NCI-H1694 (cell line): ENCODE measurements at regions not wholly inside any gene's neighbourhood (a gene's known extent, or its start where the extent isn't known, plus 50 kb on each side); places are given as distances from the start of the nearest gene placed in this dataset.
"Not testable (repeated sequence)": the region's sequence is repeated elsewhere in the genome, so short reads cannot be mapped to it uniquely, and the experiment has no call there.

Experiments
- DNase-seq: peaks from one replicate; lab custom pipeline; 2025; lab: John Stamatoyannopoulos, UW

DNA sequence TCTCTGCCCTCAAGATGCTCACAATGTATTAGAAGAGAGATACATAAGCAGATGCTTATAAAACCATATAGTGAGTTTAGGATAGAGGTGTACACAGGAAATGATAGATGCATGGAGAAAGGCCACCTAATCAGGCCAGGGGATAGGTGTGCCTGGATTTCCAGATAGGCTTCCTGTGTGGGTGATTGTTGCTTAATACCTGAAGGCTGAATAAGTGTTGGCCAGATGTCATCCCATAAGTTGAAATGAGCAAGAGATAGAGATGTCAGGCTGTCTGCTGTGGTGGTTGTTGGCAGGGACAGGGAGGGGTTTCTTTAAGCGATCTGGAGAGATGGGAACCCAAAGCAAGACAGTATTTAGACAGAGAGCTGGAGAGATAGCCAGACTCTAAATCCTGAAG, 109.8 kb upstream of the SGK1 start:
- DNase-seq = no peak

DNA sequence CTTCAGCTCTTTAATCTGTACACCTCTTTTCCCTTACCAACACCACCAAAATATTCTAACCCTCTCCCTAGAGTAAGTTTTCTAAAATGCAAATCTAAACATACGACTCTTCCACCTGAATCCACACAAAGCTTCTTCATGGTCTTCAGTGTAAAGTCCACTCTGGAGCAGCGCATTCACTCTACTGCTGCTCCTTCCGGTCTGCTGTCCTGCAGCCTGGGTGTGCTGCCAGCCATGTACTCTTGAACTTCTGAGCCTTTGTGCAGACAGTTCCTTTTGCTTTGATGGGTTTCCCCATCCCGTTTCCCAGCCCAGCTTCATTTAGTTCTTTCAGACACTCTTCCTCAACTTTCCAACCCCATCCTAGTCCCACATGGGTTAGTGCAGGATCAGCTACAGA, 108.7 kb upstream of the SGK1 start:
- DNase-seq = no peak

DNA sequence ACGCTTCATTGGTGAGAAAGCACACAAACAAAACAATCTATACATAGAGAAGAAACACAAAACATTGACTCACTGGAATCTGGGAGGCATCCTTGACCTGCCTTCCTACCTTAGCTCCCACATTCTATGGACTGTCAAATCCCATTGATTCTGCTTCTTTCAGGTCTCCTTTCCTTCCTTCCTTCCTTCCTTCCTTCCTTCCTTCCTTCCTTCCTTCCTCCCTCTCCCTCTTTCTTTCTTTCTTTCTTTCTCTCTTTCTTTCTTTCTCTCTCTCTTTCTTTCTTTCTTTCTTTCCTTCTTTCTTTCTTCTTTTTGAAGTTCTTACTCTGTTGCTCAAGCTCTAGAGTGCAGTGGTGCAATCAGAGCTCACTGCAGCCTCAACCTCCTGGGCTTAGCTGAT, 108.0 kb upstream of the SGK1 start:
- not testable (repeated sequence) for DNase-seq

DNA sequence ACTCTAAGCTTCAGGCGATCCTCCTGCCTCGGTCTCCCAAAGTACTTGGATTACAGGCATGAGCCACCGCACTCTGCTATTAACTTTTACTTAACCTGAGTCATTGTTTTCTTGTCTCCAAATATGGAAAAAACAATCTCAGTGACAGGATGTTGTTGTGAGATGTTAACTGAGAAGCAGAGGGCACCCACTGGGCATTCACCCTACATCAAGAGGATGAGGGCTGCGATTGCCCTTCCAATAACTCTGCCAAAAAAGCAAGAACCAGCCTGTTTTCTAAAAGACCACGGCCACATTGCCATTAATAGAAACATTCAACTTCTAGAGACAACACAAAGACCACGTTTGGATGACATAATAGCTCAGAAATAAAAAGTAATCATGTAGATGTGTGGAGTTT, 107.6 kb upstream of the SGK1 start:
- no peak for DNase-seq

DNA sequence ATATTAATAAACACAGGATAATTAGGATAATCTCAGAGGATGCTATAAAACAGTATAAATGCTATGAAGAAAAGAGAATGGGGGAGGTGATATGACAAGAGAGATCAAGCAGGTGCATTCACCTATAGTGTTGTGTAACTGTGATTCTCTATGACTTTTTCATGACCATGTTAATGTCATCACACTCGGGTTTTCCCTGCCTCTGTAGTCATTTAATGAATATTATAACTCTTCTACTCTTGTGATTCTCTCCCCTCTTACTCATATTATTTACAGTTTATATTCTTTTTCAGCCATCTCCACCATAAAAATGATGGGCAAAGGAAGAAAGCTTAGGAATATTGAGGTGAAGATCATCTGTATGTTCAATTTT, 106.9 kb upstream of the SGK1 start:
- no peak for DNase-seq

DNA sequence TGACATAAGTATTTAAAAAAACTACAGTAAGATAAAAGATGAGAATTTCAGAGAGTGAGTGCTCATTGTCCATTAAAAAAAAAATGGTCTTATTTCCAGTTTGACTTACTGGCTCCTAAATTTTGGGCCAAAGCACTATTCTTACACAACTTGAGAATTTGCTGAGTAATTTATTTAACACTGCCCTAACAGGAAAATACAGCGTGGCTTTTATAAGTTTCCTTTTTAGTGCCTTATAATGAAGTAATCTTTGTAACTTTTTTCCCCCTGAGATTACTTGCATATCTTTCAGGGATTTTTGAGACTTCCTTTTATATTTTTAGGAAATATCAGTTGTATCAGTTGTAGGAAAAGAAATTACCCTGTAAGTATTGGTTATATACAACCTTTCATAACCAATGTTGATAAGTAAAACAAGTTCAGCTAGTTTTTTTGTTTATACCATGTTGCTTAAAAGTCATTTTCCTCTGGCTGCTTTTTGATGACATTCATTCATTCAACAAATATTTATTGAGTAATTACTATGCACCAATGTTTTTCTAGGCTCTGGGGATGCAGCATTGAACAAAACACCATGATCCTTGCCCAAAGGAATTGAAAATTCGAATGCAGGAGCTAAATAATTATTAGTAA, 106.4 kb upstream of the SGK1 start:
- no peak for DNase-seq

DNA sequence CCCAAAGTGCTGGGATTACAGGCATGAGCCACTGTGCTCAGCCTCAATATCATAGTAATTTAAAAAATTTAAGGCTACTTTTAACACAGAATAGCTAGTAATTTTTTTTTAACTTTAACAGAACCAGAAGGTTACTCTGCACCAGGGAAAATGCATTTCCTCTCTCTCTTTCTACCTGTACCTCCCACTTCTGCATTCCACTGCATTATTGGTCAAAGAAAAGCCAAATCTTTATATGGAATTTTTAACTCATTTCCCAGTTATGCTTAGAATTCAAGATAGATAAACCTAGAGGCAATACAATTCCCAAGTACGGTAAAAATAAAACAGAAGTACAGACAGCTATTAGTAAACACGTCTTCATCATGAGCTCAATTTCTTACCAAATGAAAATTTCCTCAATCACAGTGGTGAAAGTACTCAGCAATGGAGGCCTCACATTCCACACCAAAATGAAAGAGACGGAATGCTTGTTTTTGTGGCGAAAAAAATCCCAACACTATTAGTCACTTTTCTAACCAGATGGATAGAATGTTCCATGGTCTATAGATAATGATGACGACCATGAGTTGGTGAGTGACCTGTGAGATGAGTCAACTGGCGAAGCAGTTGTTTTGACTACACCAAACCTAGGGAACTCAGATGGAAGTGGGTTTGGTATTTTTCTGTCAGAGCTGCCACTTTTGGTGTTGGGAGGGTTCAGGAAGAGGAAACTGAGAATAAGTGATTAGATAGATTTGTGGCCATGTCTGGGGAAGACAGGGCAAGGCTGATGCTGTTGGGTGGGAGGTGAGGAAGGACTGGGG, 104.7 kb upstream of the SGK1 start:
- no peak for DNase-seq

DNA sequence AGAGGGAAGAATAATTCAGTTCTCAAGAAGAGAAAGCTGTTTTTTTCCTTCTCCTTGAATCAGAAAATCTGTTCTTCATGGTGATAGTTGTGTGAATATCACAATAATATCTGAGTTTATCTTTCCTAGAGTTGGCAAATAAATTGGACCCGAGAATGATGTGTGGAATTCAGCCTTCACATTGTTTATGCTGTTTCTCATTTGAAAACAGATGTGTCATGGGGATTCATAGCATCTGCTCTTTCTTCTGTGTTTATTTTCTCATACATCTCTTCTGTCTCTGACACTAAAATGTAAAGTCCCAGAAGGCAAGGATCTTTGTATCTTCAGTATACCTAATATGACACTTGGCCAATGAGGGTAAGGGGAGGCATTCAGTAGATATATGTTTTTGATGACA, 103.6 kb upstream of the SGK1 start:
- DNase-seq = no peak

DNA sequence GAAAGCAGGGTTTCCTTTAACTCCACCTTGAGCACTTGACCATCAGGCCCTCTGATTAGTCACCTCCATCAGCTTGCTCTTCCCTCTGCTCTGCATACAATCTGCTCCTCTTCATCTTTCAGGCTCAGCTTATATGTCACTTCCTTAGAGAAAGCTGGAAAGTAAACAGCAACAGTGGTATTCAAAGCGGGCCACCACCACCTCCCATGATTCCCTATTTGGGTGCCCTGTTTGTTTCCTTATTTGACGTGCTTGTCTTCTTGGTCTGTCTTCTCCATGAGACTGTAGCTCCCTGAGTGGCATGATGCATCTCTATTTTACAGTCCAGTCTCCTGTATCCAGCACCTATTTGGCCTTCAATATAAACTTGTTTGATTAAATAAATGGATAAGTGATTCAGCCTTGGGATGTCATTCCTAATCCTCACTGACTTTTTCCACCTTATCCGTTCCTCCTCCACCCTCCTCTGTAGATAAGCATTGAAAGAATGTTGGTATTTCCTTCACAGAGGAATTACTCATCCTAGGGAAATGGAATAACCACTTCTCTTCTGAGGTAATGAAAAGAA, 102.8 kb upstream of the SGK1 start:
- DNase-seq = no peak

DNA sequence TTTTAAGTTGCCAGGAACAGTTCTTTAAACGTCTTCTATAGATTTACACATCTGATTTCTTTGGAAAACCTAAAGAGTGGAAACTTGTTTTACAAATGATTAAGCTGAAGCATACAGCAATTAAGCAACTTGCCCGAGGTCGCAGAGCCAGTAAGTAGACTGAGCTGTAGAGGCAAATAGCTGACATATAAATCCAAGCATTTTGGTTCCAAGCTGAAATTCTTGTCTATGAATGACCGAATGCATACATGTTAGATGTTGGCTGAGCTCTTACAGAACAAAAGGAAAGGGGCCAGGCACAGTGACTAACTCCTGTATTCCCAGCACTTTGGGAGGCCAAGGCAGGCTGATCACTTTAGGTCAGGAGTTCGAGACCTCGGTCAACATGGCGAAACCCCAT, 101.8 kb upstream of the SGK1 start:
- DNase-seq = no peak

DNA sequence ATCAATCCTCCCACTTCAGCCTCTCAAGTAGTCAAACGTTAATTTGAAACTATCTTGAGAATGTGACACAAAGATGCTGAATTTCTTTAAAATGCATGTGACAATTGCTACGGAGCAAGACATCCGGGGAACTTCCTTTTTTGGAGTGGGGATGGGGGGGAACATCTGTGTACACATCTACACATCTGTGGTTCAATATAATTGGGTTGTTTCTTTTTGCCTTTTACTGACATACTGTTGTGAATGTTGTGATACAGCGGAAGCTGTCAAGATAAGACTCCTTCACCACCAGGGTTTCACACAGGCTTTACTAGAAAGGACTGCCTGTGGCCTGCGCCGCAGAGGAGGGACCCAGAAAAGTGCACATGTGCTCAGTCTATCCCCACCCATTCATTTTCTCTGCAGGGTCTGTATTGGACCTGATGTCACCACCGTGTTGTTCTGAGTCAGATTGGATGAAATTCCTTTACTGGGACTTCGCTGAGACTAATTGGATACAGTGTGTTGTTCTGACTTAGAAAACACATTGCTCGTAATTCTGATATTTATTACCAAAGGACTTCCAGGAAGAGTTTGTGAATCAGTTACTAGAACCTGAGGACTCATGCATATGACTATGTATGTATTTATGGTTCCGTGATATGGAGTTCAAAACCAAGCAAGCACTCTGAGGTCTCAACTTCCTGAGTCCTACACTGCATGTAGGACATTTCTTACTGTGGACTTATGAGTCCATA, 98.7 kb upstream of the SGK1 start:
- no peak for DNase-seq

DNA sequence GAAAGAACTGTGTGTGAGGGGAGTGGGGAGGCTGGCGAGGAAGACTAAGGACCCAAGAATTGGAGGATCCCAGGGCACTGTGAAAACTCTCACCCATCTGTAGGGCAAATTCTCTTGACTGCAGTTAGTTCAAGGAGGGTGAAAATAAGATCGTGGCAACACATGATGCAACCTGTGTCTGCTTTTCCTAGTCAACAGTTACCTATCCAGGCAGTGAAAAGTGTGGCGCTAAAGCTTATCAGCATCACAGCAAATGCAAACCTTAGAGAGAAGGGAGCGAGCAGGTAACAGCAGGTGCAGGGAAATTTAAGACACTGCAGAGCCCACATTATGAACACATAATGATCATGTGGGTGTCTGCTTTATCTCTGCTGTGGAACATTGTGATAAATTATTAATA, 97.7 kb upstream of the SGK1 start:
- DNase-seq = no peak

DNA sequence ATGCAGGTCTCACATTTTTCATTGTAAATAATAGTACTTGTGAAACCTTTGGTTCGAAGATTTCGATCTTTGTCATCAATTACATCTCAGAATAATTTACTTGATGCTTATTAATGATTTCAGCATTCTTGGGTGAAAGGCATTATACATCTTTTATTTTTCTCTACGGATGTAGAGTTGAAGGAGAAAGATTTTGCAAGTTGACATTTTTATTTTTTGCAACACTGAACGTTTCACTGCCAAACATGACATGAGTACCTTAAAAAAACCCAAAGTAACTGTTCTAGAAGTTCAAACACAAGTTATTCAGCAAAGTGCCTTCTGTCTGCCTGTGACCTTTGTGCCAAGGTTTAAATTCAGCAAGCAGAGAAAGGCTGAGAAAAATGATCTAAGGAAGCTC, 97.3 kb upstream of the SGK1 start:
- DNase-seq = no peak

DNA sequence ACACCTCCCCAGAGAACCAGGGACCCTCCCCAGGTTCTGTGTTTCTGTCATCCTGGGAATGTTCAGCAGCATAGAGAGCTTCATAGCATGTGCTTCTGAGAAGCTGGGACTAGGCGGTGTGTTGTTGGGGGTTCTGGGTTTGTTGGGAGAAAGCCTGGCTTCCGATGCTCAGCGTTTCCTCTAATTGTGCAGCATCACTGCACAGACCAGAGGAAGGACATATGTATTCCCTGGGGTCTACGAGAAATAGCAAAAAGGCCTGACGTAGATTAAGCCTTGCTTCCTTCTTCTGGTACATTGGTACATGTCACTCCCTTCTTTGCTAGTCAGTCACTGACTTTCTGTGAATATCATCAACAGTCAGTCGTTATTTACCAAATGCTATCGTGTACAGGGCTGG, 96.9 kb upstream of the SGK1 start:
- DNase-seq = no peak

DNA sequence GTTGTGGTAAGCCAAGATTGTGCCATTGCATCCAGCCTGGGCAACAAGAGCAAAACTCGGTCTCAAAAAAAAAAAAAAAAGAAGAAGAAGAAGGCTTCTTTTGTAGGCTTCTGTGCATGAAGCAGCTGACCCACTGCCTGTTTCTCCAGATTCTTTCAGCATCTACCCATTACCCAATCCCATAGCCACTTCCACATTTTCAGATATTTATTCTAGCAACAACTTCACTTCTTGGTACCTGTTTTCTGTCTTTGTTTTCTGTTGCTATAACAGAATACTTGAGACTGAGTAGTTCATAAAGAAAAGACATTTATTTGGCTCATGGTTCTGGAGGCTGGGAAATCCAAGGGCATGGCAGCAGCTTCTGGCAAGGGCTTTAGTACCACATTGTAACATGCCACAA, 95.3 kb upstream of the SGK1 start:
- DNase-seq = no peak

DNA sequence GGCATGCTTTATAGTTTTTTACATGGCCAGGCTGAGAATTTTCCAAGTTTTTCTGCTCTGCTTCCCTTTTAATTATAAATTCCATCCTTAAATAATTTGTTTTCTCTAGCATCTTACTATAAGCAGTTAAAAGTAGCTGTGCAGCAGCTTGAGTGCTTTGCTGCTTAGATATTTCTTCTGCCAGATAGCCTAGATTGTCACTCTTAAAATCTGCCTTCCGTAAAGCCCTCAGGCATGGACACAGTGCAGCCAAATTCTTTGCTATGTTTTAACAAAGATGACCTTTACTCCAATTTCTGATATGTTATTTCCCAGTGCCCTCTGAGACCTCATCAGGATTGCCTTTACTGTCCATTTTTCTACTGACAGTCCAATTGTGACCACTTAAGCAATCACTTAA, 92.6 kb upstream of the SGK1 start:
- no peak for DNase-seq

DNA sequence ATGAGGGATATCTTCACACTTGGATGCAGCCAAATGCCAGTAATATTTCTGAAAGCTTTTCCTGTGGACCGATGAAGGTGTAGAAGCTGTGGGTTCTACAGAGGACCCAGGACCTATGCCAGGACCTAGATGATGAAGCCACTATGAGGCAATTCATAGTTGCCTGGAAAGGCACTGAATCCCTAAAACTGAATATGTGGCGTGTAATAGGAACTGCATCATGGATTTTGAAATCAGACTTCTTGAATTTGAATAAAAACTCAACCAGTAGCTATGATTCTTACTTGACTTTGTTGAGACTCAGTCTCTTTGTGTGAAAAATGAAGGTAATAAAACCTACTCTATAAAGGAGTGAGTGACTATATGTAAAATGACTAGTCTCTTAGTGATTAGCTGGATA, 89.9 kb upstream of the SGK1 start:
- no peak for DNase-seq

DNA sequence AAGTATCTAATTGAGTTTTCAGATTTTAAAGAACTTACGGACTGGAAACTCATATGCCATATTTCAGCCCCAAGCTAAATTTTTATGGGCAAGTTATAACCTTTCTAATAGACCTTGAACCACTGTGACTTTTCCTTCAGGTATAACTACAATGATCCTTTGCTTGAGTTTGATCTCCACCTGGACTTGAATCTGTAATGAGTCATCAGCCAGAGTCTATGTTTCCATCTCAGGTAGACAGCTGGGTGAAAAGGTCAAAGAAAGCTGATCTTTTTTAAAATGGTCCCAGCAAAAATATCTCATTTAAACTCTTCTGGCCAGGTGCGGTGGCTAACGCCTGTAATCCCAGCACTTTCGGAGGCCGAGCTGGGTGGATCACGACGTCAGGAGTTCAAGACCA, 88.4 kb upstream of the SGK1 start:
- no peak for DNase-seq

DNA sequence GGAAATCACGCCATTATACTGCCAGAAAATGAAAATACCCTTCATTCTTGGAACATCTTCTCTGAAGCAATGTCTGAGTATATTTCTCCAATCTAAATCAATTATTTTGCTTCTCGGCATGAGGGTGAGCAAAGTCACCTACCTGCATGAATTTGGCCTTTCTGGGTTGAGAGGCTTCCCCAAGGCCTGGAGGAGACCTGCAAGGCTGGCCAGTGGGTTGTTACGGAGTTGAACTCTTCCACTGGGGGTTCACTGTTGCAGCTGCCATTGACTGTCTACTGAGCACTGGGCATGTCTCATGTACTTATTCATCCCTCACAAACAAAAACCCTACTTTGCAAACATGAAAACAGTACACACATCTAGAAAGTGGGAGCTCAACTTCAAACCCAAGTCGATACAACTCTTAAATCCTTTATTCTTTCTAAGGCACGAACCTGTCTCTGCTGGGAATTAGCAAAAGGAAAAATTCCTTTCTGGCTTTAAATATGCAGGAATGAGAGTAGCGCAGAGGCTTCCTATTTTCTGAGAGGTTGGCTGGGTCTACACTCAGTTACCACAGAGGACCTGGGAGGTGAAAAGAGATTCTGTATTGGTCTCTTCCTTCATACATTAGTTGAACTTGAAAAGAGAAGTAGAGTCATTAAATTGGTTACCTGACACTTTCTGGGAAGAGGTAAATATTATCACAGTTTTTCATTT, 87.6 kb upstream of the SGK1 start:
- DNase-seq = no peak

DNA sequence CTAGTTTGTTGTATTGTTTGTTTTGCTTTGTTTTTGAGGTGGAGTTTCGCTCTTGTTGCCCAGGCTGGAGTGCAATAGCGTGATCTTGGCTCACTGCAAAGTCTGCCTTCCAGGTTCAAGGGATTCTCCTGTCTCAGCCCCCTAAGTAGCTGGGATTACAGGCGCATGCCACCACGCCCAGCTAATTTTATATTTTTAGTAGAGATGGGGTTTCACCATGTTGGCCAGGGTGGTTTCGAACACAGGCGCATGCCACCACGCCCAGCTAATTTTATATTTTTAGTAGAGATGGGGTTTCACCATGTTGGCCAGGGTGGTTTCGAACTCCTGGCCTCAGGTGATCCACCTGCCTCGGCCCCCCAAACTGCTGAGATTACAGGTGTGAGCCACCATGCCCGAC, 85.4 kb upstream of the SGK1 start:
- DNase-seq = not testable (repeated sequence)

DNA sequence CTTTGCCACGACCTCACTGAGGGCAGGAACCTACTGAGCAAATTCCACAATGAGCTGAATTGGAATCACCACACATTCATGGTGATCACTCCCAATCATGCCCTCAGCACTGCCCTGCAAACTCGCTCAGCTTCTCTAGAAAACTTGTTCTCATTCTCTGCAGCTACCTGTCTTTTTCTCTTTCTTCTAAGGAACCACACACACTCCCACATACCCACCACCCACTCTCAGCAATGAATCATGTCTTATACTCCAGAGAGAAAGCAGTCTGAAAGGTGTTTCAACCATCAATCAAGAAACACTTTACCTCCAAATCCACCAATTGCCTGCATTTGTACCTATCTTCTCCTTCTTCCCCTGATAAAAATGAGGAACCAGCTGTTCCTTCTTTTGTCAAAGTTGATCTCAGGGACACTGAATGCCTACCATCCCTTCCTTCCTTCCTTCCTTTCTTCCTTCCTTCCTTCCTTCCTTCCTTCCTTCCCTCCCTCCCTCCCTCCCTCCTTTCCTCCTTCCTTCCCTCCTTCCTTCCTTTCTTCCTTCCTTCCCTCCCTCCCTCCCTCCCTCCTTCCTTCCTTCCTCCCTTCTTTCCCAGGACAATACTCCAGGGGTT, 84.6 kb upstream of the SGK1 start:
- DNase-seq = no peak

DNA sequence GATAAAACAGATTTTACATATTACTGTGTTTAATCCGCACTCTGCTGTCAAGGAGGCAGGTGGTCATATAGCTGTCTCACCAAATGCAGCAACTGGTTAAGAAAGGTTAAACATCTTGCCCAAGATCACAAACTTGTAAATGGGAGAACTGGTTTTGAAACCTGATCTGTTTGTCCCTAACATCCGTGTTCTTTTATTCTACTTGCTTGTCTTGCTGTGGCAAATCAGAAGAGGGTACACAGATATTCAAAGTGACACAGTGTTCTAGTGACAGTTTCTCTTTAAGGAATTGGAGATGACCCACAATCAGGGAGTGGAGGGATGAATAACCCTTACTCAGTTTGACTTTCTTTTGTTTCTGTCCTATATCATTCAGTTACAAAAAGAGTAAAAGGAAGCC, 83.0 kb upstream of the SGK1 start:
- no peak for DNase-seq
